Fibroblast of skin of left biceps (primary cell): ENCODE measurements at regions not wholly inside any gene's neighbourhood (a gene's known extent, or its start where the extent isn't known, plus 50 kb on each side); places are given as distances from the start of the nearest gene placed in this dataset.
"Not testable (repeated sequence)": the region's sequence is repeated elsewhere in the genome, so short reads cannot be mapped to it uniquely, and the experiment has no call there.

Source experiments
- DNase-seq, 2 experiments: peaks; one replicate each; pipeline ENCODE4 v3.0.0-alpha.2; 2013; ENCODE audit warnings: low read depth in 2 of 2

- no peak for DNase-seq
These were observed 68.6 kb upstream of the CCND1 start for GRCh38 chr11:69572233-69572860.

GRCh38 chr11:69572861-69573260 lies 68.1 kb upstream of the CCND1 start:
- no peak for DNase-seq

GRCh38 chr11:69573761-69574607 lies 67.0 kb upstream of the CCND1 start:
- no peak for DNase-seq

- DNase-seq, result no peak
These were observed 66.2 kb upstream of the CCND1 start for GRCh38 chr11:69574608-69575255.

GRCh38 chr11:69575296-69576068 lies 65.5 kb upstream of the CCND1 start:
- DNase-seq, result no peak

GRCh38 chr11:69576069-69576782 lies 64.7 kb upstream of the CCND1 start:
- no peak for DNase-seq

- DNase-seq, result no peak
These were observed 62.8 kb upstream of the CCND1 start for GRCh38 chr11:69578167-69578566.

GRCh38 chr11:69580529-69580928 lies 60.4 kb upstream of the CCND1 start:
- DNase-seq, result no peak

- DNase-seq, result no peak
These were observed 58.0 kb upstream of the CCND1 start for GRCh38 chr11:69582756-69583467.

GRCh38 chr11:69584160-69584559 lies 56.8 kb upstream of the CCND1 start:
- DNase-seq, result no peak

GRCh38 chr11:69585385-69585784 lies 55.6 kb upstream of the CCND1 start:
- no peak for DNase-seq

GRCh38 chr11:69587454-69588090 lies 53.4 kb upstream of the CCND1 start:
- no peak for DNase-seq

- no peak for DNase-seq
These were observed 52.7 kb upstream of the CCND1 start for GRCh38 chr11:69588270-69588669.

- not testable (repeated sequence) for DNase-seq
These were observed 50.9 kb upstream of the CCND1 start for GRCh38 chr11:69590088-69590487.
